GM23248 (cell line): ENCODE measurements at regions not wholly inside any gene's neighbourhood (a gene's known extent, or its start where the extent isn't known, plus 50 kb on each side); places are given as distances from the start of the nearest gene placed in this dataset.

ENCODE experiments used
- DNase-seq: peaks from one replicate; pipeline ENCODE4 v3.0.0-alpha.2; 2015
- H2AFZ ChIP-seq: fragments of 200-600 bp; sonication (generic); 2 replicates; pipeline ENCODE4 v1.6.1; 2016; ENCODE audit warnings: antibody characterized with exemption
- H3F3A ChIP-seq: fragments of 200-600 bp; sonication (generic); 2 replicates; pipeline ENCODE4 v1.6.1; 2016; ENCODE audit warnings: mild to moderate bottlenecking, antibody characterized with exemption, mixed run types; ENCODE audit not compliant: insufficient read depth
- H3K27ac ChIP-seq: fragments of 200-600 bp; sonication (generic); 2 replicates; pipeline ENCODE4 v1.5.1; 2016; ENCODE audit warnings: mild to moderate bottlenecking
- H3K27me3 ChIP-seq: fragments of 200-600 bp; sonication (generic); replicated peaks from 2 replicates; pipeline ENCODE4 v1.6.1; 2016; ENCODE audit warnings: mild to moderate bottlenecking; ENCODE audit not compliant: insufficient read depth
- H3K36me3 ChIP-seq: fragments of 200-600 bp; sonication (generic); 2 replicates; pipeline ENCODE4 v1.6.1; 2016; ENCODE audit warnings: low read depth, mild to moderate bottlenecking
- H3K4me1 ChIP-seq: fragments of 200-600 bp; sonication (generic); 2 replicates; pipeline ENCODE4 v1.6.1; 2016; ENCODE audit warnings: mild to moderate bottlenecking; ENCODE audit not compliant: insufficient read depth
- H3K4me2 ChIP-seq: fragments of 200-600 bp; sonication (generic); one replicate; pipeline ENCODE4 v1.6.1; 2016; ENCODE audit warnings: mild to moderate bottlenecking; ENCODE audit not compliant: unreplicated experiment
- H3K4me3 ChIP-seq: fragments of 200-600 bp; sonication (generic); 2 replicates; pipeline ENCODE4 v1.5.1; 2016; ENCODE audit warnings: mild to moderate bottlenecking
- H3K79me2 ChIP-seq: fragments of 200-600 bp; sonication (generic); 2 replicates; pipeline ENCODE4 v1.6.1; 2016; ENCODE audit warnings: mild to moderate bottlenecking; ENCODE audit not compliant: insufficient read depth
- H3K9ac ChIP-seq: fragments of 200-600 bp; sonication (generic); 2 replicates; pipeline ENCODE4 v1.6.1; 2016; ENCODE audit warnings: mild to moderate bottlenecking
- H3K9me2 ChIP-seq: fragments of 200-600 bp; sonication (generic); 2 replicates; pipeline ENCODE4 v1.6.1; 2016; ENCODE audit warnings: mixed run types, mild to moderate bottlenecking, moderate library complexity; ENCODE audit not compliant: insufficient read depth
- H3K9me3 ChIP-seq: fragments of 200-600 bp; sonication (generic); one replicate; pipeline ENCODE4 v1.6.1; 2017; ENCODE audit warnings: low read depth
- H4K20me1 ChIP-seq: fragments of 200-600 bp; sonication (generic); 2 replicates; pipeline ENCODE4 v1.6.0; 2016; ENCODE audit not compliant: insufficient read depth
- EZH2 ChIP-seq: fragments of 200-600 bp; sonication (generic); IDR thresholded peaks from 2 replicates; pipeline ENCODE4 v1.6.1; 2018; ENCODE audit warnings: antibody characterized with exemption, mild to moderate bottlenecking; ENCODE audit not compliant: insufficient read depth, poor library complexity, severe bottlenecking
- EZH2phosphoT487 ChIP-seq: fragments of 200-600 bp; sonication (generic); IDR thresholded peaks from 2 replicates; pipeline ENCODE4 v1.6.1; 2018; ENCODE audit warnings: antibody characterized with exemption, moderate library complexity, mild to moderate bottlenecking, low read depth; ENCODE audit not compliant: insufficient read depth
- WGBS, 2 experiments: methylation state at CpG; one replicate each; pipeline ENCODE4 v1.1.6; 2015 to 2017; ENCODE audit warnings: low lambda C conversion rate in 2 of 2, low coverage in 1 of 2; ENCODE audit errors: missing lambda C conversion rate in 2 of 2; 5-methylcytosine and 5-hydroxymethylcytosine counted together
- in situ Hi-C: fragments of 300-500 bp; cut with MboI; formaldehyde crosslinking; loops from 2 replicates; pipeline ENCODE4 v1.15.0; 2020

- H4K20me1 ChIP-seq, result no peaks in the 10 kb centered on the region
- TF ChIP-seq EZH2 (no peak), EZH2phosphoT487 (no peak)
- H3K9me2 ChIP-seq, result no peaks in the 10 kb centered on the region
- 14 to 17% methylated on average over 3 of the region's 3 CpGs for WGBS, 2 experiments
- no peak overlapping the region for H2AFZ ChIP-seq
- H3K36me3 ChIP-seq, result no peaks in the 10 kb centered on the region
- no peak for DNase-seq
- H3K4me2 ChIP-seq, result no peak overlapping the region
- no peaks in the 10 kb centered on the region for H3K9me3 ChIP-seq
- H3K27me3 ChIP-seq, result no peaks in the 10 kb centered on the region
- no peaks in the 10 kb centered on the region for H3K4me1 ChIP-seq
- no peaks in the 10 kb centered on the region for H3K79me2 ChIP-seq
- no peaks in the 10 kb centered on the region for H3F3A ChIP-seq
- no peak overlapping the region for H3K4me3 ChIP-seq
- in situ Hi-C loops, result no loop called here
- no peak overlapping the region for H3K27ac ChIP-seq
- no peak overlapping the region for H3K9ac ChIP-seq
Observed at GRCh38 chr9:102875687-102876086, 119.4 kb upstream of the CYLC2 start.

DNA sequence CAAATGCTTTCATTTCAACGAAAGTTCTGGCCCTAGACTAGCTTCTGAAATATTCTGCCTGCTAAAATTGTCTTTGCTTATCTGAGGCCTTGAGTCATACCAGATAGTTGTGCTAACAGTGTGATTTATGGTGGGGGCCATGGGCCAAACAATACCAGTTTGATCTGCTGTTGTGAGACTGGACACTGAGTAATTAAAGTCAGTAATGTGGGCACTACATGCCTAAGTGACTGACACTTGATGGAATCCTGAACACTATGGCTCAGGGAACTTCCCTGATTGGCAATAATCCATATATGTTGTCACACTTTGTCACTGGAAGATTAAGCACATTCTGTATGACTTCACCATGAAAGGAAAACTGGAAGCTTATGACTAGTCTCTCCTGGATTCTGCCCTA is 127.6 kb upstream of the CYLC2 start:
- DNase-seq, result no peak
- 0 to 5% methylated on average over 1 of the region's 1 CpG for WGBS, 2 experiments
- Histone ChIP-seq H3K36me3 (no peaks in the 10 kb centered on the region), H3K4me2 (no peak overlapping the region), H3K4me1 (no peaks in the 10 kb centered on the region), H3K27ac (no peak overlapping the region), H2AFZ (no peak overlapping the region), H3K9ac (no peak overlapping the region), H3K27me3 (no peaks in the 10 kb centered on the region), H3F3A (no peaks in the 10 kb centered on the region), H3K9me2 (no peaks in the 10 kb centered on the region), H3K9me3 (no peaks in the 10 kb centered on the region), H3K4me3 (no peak overlapping the region), H3K79me2 (no peaks in the 10 kb centered on the region), H4K20me1 (no peaks in the 10 kb centered on the region)
- in situ Hi-C loops, result no loop called here
- TF ChIP-seq EZH2 (no peak), EZH2phosphoT487 (no peak)

- Histone ChIP-seq H3K4me2 (no peak overlapping the region), H3K79me2 (no peaks in the 10 kb centered on the region), H3K9ac (no peak overlapping the region), H3K27me3 (no peaks in the 10 kb centered on the region), H3K36me3 (no peaks in the 10 kb centered on the region), H3K9me2 (no peaks in the 10 kb centered on the region), H3K27ac (no peak overlapping the region), H3K9me3 (no peaks in the 10 kb centered on the region), H3K4me3 (no peak overlapping the region), H2AFZ (no peak overlapping the region), H3F3A (no peaks in the 10 kb centered on the region), H4K20me1 (no peaks in the 10 kb centered on the region), H3K4me1 (no peaks in the 10 kb centered on the region)
- no peak for DNase-seq
- no peak for TF ChIP-seq EZH2
- TF ChIP-seq EZH2phosphoT487, result no peak
- in situ Hi-C loops, result no loop called here
- WGBS, 2 experiments, result 0 to 8% methylated on average over 1 of the region's 1 CpG
Observed at GRCh38 chr9:102862478-102862877, 132.7 kb upstream of the CYLC2 start.

GRCh38 chr9:102855641-102856040 is 139.5 kb upstream of the CYLC2 start:
- H3K4me2 ChIP-seq, result no peak overlapping the region
- H3K9me3 ChIP-seq, result no peaks in the 10 kb centered on the region
- WGBS, 2 experiments, result 3 to 5% methylated on average over 2 of the region's 2 CpGs
- H3K4me1 ChIP-seq, result no peaks in the 10 kb centered on the region
- H3K9ac ChIP-seq, result no peak overlapping the region
- H3K9me2 ChIP-seq, result no peaks in the 10 kb centered on the region
- H3K79me2 ChIP-seq, result no peaks in the 10 kb centered on the region
- no peak for TF ChIP-seq EZH2phosphoT487
- no peak for TF ChIP-seq EZH2
- DNase-seq, result no peak
- no peaks in the 10 kb centered on the region for H3K27me3 ChIP-seq
- in situ Hi-C loops, result no loop called here
- H2AFZ ChIP-seq, result no peak overlapping the region
- no peak overlapping the region for H3K27ac ChIP-seq
- no peak overlapping the region for H3K4me3 ChIP-seq
- H3F3A ChIP-seq, result no peaks in the 10 kb centered on the region
- H3K36me3 ChIP-seq, result no peaks in the 10 kb centered on the region
- H4K20me1 ChIP-seq, result no peaks in the 10 kb centered on the region

GRCh38 chr9:102845827-102846371 is 149.2 kb upstream of the CYLC2 start:
- H3K4me2 ChIP-seq, result no peak overlapping the region
- H3K9me2 ChIP-seq, result no peaks in the 10 kb centered on the region
- H3K27me3 ChIP-seq, result no peaks in the 10 kb centered on the region
- no peak overlapping the region for H3K4me3 ChIP-seq
- in situ Hi-C loops, result no loop called here
- no peak overlapping the region for H3K27ac ChIP-seq
- H3K9ac ChIP-seq, result no peak overlapping the region
- no peak overlapping the region for H2AFZ ChIP-seq
- H3K36me3 ChIP-seq, result no peaks in the 10 kb centered on the region
- H3K79me2 ChIP-seq, result no peaks in the 10 kb centered on the region
- H4K20me1 ChIP-seq, result no peaks in the 10 kb centered on the region; the same call in 1 of the 2 replicates
- H3K9me3 ChIP-seq, result peaks cover 3% of the 10 kb centered on the region
- no peaks in the 10 kb centered on the region for H3K4me1 ChIP-seq
- no peaks in the 10 kb centered on the region for H3F3A ChIP-seq
- TF ChIP-seq EZH2 (no peak), EZH2phosphoT487 (no peak)
- 24 to 37% methylated on average over 1 of the region's 1 CpG for WGBS, 2 experiments
- DNase-seq, result no peak
